ENCODE measurements at regions not wholly inside any gene's neighbourhood (a gene's known extent, or its start where the extent isn't known, plus 50 kb on each side); places are given as distances from the start of the nearest gene placed in this dataset.
"Not testable (repeated sequence)": the region's sequence is repeated elsewhere in the genome, so short reads cannot be mapped to it uniquely, and the experiment has no call there.

GRCh38 chr9:80679916-80680315 lies 1009.4 kb downstream of the TLE1 start:
- no peak overlapping the region for H3K27ac ChIP-seq
- intact Hi-C loops (cut with DNase I), result no loop called here
- no peaks in the 10 kb centered on the region for H3K4me1 ChIP-seq

DNA sequence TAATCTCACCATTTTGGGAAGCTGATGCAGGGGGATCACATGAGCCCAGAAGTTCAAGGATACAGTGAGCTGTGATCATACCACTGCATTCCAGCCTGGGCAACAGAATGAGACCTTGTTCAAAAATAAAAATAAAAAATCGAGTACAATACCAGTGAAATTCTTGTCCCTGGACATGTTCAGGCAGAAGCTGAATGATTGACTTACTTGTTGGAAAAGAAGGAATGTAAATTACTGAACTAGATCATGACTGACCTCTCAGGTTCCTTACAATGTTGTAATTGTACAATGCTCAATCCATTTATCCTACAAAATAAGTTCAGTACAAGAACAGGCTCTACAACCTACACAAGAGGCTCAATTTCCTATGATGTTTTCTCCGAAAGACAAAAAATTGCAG lies 1010.4 kb downstream of the TLE1 start:
- DNase-seq (no peak), ATAC-seq (no peak)
- Histone ChIP-seq H3K36me3 (no peaks in the 10 kb centered on the region), H3K27ac (no peak overlapping the region), H3K27me3 (no peaks in the 10 kb centered on the region), H3K9me3 (peaks cover 0 to 2% of the 10 kb centered on the region in 2 donors), H3K4me1 (no peaks in the 10 kb centered on the region), H3K4me3 (no peak overlapping the region)
- TF ChIP-seq, protein P1, sequence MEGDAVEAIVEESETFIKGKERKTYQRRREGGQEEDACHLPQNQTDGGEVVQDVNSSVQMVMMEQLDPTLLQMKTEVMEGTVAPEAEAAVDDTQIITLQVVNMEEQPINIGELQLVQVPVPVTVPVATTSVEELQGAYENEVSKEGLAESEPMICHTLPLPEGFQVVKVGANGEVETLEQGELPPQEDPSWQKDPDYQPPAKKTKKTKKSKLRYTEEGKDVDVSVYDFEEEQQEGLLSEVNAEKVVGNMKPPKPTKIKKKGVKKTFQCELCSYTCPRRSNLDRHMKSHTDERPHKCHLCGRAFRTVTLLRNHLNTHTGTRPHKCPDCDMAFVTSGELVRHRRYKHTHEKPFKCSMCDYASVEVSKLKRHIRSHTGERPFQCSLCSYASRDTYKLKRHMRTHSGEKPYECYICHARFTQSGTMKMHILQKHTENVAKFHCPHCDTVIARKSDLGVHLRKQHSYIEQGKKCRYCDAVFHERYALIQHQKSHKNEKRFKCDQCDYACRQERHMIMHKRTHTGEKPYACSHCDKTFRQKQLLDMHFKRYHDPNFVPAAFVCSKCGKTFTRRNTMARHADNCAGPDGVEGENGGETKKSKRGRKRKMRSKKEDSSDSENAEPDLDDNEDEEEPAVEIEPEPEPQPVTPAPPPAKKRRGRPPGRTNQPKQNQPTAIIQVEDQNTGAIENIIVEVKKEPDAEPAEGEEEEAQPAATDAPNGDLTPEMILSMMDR (IDR thresholded peaks at IDR 0.05), result no peak
- intact Hi-C loops (cut with DNase I), result no loop called here

More at GRCh38 chr9:80679916-80680315, 1009.4 kb downstream of the TLE1 start:
- no peak overlapping the region for H3K4me3 ChIP-seq
- peaks cover 0 to 2% of the 10 kb centered on the region in 2 donors for H3K9me3 ChIP-seq
- DNase-seq, result no peak
- ATAC-seq, result no peak
- TF ChIP-seq, protein P1 (IDR thresholded peaks at IDR 0.05), result no peak
- no peaks in the 10 kb centered on the region for H3K27me3 ChIP-seq
- no peaks in the 10 kb centered on the region for H3K36me3 ChIP-seq

GRCh38 chr9:80673496-80673895 lies 1015.9 kb downstream of the TLE1 start:
- Histone ChIP-seq H3K27me3 (no peaks in the 10 kb centered on the region), H3K4me3 (no peak overlapping the region), H3K36me3 (no peaks in the 10 kb centered on the region), H3K4me1 (no peaks in the 10 kb centered on the region), H3K27ac (no peak overlapping the region), H3K9me3 (peaks cover 0 to 13% of the 10 kb centered on the region in 2 donors)
- TF ChIP-seq, protein P1 (IDR thresholded peaks at IDR 0.05), result no peak
- no peak for ATAC-seq
- intact Hi-C loops (cut with DNase I), result no loop called here
- DNase-seq, result no peak

DNA sequence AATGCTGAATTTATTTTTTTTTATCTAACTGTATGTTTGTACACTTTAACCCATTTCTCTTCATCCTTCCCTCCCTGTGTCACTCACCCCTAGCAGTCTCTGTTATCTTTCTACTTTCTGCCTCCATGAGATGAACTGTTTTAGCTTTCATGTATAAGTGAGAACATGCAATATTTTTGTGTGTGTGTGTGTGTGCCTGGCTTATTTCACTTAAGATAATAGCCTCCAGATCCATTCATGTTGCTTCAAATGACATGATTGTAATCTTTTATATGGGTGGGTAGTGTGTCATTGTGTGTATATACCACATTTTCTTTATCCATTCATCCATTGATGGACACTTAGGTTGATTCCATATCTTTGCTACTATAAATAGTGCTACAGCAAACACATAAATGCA lies 1023.9 kb downstream of the TLE1 start:
- TF ChIP-seq, protein P1 (IDR thresholded peaks at IDR 0.05), result no peak
- Histone ChIP-seq H3K9me3 (peaks cover 0 to 22% of the 10 kb centered on the region in 2 donors), H3K27ac (no peak overlapping the region), H3K4me3 (no peak overlapping the region), H3K4me1 (no peaks in the 10 kb centered on the region), H3K36me3 (no peaks in the 10 kb centered on the region), H3K27me3 (no peaks in the 10 kb centered on the region)
- ATAC-seq, result no peak
- no peak for DNase-seq
- intact Hi-C loops (cut with DNase I), result no loop called here

DNA sequence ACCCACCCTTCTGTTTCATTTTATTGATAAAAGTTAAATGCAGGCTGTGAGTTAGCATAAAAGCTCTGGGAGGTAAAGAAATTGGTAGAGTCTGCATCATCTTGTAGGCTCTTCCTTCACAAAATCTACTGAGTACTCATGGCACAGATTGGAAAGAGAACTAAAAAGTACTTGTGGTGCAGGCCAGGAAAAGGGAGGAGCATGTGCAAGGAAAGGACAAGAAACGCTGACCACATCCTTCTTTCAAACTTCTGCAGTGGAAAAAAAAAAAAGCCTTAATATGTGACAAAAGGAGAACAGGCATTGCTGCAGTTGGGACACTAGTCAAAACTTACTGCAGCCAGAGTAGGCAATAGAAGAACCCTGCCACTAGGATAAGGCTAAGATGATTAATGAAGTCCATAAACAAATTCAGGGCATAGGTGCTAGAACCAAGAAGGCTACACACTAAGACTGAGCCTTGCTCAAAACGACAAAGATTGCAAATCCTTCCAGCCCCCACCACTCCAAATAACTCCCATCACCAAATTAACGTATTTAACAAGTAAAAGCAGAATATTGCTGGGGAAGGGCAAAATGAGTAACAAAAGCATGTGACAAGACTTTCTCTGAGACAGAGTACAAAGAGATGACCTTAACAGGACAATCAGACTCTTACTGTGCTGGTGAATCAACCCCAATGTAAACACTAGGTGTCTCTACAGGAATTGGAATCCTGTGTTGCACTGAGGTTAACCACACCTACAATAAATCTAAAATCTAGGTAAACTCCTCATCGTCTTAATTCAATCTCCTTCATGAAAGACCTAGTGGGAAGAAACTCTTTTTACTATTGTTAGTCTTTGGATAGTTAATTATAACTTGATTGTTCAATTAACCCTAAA lies 1024.8 kb downstream of the TLE1 start:
- Histone ChIP-seq H3K9me3 (peaks cover 0 to 13% of the 10 kb centered on the region in 2 donors), H3K4me3 (no peak overlapping the region), H3K36me3 (no peaks in the 10 kb centered on the region), H3K27ac (no peak overlapping the region), H3K4me1 (no peaks in the 10 kb centered on the region), H3K27me3 (no peaks in the 10 kb centered on the region)
- ATAC-seq (no peak), DNase-seq (no peak)
- intact Hi-C loops (cut with DNase I), result no loop called here
- TF ChIP-seq, protein P1 (IDR thresholded peaks at IDR 0.05), result no peak

DNA sequence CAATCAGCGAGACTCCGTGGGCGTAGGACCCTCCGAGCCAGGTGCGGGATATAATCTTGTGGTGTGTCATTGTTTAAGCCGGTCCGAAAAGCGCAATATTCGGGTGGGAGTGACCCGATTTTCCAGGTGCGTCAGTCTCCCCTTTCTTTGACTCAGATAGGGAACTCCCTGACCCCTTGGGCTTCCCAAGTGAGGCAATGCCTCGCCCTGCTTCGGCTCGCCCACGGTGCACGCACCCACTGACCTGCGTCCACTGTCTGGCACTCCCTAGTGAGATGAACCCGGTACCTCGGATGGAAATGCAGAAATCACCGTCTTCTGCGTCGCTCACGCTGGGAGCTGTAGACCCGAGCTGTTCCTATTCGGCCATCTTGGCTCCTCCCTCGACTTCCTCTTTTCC lies 1029.6 kb downstream of the TLE1 start:
- intact Hi-C loops (cut with DNase I); H3K4me1 ChIP-seq; H3K36me3 ChIP-seq; ATAC-seq; DNase-seq; H3K27me3 ChIP-seq; H3K27ac ChIP-seq; H3K4me3 ChIP-seq: not testable (repeated sequence)
- peaks cover 0 to 14% of the 10 kb centered on the region in 2 donors for H3K9me3 ChIP-seq

Data from left lung (tissue), 4 donors.